GM19328 (cell line): ENCODE measurements at regions not wholly inside any gene's neighbourhood (a gene's known extent, or its start where the extent isn't known, plus 50 kb on each side); places are given as distances from the start of the nearest gene placed in this dataset.

Source experiments
- ATAC-seq: cut with Tn5 transposase; IDR thresholded peaks from one replicate; pipeline ENCODE4 v1.9.1; 2021; ENCODE audit warnings: mild to moderate bottlenecking, moderate library complexity; ENCODE audit not compliant: unreplicated experiment

DNA sequence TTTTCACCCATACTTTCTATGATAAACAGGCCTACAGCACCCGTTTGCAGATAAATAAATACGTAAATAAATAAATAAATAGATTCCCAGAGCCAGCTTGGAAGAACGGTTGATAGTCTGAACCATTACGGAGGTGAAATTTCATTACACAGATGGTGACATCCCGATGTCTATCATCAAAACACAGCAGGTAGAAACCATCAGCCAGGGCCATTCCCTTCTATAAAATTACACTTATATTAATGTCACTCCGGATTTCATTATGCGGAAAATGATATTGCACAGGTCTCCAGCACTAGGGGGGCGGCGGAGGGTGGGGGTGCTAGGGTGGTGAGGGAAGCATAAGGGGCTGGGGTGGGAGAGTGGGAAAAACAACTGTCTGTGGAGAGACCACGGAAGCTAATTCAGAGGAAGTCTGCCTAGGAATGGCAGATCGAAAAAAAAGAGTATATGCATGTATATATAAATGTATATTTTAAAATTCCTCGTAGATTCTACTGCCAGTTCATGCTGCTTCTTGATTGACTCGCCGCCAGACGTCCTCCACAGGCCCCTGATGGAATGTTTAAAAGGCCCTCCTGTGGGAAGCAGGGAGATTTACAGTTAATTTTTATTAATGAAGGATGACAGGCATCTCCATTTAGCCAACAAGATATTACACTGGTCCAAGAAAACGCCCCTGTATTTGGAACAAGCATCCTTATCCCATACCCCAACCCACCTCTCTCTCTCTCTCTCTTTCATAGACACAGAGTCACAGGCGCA lies 1906.0 kb upstream of the PIK3C3 start:
- no peak for ATAC-seq

DNA sequence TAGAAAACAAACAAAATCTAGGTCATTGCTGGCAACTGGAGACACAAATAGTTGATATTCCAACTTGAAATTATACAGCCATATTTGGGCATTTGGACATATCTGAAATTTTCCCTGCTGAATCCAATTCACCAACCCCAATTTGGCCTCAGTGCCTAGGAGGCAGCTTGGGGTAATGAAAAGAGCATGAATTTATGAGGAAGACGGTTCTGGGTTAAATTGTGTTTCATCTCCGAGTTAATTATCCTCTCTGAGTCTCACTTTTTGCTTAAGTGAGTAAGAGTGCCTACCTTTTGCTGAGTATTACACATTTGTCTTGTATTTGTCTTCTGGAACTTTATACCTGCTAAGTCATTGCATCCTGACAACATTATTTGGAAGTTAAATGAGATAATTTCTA lies 1906.8 kb upstream of the PIK3C3 start:
- ATAC-seq: no peak

DNA sequence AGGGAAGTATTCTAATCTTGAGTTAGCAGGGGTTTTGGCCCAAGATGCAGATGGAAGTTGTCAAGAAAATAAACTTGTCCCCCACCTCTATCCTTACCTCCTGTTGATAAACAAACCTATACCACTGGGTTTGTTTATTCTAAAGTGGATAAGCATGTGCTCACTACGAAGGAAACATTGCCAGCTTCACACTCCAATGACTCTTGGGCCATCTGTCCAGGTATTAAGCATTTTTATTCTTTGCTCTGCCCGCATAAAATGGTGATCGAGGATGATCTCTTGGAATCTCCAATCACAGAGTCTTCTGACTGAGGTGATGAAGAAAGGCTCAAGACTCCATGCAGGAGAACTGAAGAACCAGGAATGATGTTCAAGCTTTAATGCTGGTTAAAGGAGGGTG lies 1908.4 kb upstream of the PIK3C3 start:
- ATAC-seq: no peak

GRCh38 chr18:40041951-40042350 lies 1913.1 kb upstream of the PIK3C3 start:
- no peak for ATAC-seq

- ATAC-seq: no peak
Observed at GRCh38 chr18:40040574-40040973, 1914.5 kb upstream of the PIK3C3 start.

DNA sequence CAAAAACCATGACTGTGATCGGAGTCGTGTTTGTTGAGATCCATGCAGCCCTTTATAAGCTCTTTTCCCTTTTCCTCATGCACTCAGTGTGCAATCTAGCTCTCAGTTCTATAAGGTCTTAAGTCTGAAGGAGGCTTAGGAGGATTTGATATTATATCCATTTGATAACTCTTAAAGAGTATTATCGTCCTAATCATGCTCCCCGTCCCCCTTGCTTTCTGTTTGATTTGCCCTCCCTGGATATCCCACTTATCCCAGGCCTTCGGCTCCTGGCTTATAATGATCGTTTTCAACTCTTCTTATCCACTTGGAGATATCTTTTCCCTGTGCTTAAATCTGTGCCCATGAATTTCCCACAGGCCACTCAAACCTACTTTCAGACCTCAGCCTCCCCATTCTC lies 1917.7 kb upstream of the PIK3C3 start:
- ATAC-seq: no peak

GRCh38 chr18:40036861-40037260 lies 1918.2 kb upstream of the PIK3C3 start:
- no peak for ATAC-seq

DNA sequence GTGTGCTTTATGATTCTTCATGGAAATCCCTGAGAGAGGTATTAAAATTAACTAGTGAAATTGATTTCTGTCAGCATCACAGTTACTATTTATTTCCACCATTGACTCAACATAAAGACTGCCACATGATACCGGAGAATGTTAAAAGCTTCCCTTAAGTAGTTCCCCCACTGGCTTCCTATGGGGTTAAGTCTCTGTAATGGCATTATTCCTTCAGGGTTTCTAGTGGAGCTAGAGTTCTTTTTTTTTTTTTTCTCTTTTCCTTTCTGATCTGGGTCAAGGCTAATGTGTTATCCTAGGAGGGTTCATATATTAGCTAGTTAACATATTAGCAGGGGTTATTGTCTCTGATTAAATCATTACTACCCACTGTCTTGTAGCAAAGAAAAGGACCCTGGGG lies 1919.1 kb upstream of the PIK3C3 start:
- no peak for ATAC-seq

GRCh38 chr18:40032076-40032475 lies 1923.0 kb upstream of the PIK3C3 start:
- ATAC-seq: no peak

- no peak for ATAC-seq
Observed at GRCh38 chr18:40031435-40031834, 1923.6 kb upstream of the PIK3C3 start.

GRCh38 chr18:40019797-40020392 lies 1935.1 kb upstream of the PIK3C3 start:
- ATAC-seq: no peak

GRCh38 chr18:40018266-40018665 lies 1936.8 kb upstream of the PIK3C3 start:
- ATAC-seq: no peak

- no peak for ATAC-seq
Observed at GRCh38 chr18:40017021-40017420, 1938.0 kb upstream of the PIK3C3 start.

DNA sequence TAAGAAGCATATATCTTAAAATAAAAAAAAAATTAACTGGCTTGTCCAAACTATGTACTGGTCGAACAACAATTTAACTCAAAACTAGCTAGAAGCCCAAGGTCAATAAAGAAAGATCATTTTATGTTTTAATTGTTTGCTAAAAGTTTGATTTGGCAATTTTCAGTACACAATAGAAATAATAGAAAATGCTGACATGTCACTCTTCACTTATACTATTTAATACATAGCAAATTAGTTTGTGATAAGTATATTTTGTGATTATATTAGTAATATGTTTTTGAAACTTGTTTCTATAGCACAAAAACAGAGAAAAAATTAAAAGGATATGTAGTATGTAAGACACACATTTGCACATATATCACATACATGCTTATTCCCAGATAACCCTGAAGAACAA lies 1938.6 kb upstream of the PIK3C3 start:
- ATAC-seq: no peak

GRCh38 chr18:40013001-40013609 lies 1941.9 kb upstream of the PIK3C3 start:
- no peak for ATAC-seq

DNA sequence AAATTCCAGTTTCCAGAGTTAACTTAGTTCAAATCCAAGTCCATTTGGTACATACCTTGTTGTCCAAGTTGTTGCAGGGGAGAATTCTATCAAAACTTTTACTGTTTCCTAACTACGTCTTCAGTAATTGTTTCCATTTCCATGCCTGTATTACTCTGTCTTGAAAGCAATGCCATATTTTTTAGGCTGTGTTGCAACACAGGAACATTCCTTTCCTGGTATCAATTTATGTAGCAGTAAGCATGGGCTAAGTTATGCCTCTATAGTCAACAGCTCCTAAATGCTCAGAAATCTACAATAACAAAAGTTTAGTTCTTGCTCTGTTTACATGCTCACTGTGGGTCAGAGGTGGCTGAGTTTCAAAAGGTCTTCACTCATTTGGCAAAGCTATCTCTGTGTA lies 1943.8 kb upstream of the PIK3C3 start:
- no peak for ATAC-seq

DNA sequence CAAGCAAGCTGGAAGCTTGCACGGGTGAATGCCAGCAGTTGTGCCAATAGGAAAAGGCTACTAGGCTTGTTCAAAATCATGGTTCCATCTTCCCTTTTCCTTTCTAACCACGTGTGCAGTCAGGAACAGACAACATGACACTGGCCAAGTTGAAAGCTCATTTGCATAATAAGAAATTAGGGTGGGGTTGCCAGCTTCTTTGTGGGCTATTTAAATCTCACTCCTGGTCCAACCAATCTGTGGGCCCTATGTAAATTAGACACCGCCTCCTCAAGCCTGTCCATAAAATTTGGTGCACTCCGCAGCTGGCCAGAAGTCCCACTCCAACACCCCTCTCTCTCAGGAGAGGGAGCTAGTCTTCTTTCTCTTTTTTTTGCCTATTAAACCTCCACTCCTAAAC lies 1948.4 kb upstream of the PIK3C3 start:
- ATAC-seq: no peak

- no peak for ATAC-seq
Observed at GRCh38 chr18:40004246-40004645, 1950.8 kb upstream of the PIK3C3 start.

DNA sequence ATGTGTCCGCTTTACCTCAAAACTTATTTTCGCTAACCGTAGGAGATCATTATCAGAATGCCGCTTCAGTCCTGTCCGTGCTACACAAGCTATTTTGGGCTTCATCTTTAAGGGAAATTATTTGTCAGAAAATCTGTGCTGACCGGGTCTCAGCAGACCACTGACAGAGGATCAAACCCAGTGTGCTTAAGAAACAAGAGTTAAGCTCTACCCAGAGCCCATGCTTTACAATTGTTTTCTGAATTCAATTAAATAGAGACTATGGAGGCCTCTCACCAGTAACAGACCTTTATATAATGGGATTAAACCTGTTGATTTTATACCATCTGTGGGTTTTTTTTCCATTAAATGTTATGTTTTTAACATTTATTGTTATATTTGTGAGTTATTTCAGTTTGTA lies 1956.7 kb upstream of the PIK3C3 start:
- ATAC-seq: no peak

DNA sequence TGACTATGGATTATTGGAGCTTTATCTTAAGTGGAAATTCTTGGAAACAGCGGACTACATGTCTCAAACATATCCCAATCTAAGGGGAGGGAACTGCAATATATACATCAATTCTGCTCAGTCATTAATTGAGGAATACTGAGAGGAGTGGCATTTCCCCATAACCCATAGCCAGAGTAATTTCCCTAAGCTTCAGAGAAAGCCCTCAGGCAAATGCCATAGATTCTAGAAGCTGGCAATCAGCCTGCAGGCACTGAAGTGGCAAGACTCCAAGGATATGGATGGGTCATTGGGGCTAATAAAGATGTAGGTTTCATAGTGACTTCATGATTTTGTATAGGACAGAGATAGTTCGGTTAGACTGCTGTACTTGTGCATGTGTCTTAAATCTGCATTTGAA lies 1960.5 kb upstream of the PIK3C3 start:
- no peak for ATAC-seq

- no peak for ATAC-seq
Observed at GRCh38 chr18:39991696-39992265, 1963.3 kb upstream of the PIK3C3 start.

GRCh38 chr18:39990540-39990939 lies 1964.5 kb upstream of the PIK3C3 start:
- ATAC-seq: no peak
